ENCODE measurements at regions not wholly inside any gene's neighbourhood (a gene's known extent, or its start where the extent isn't known, plus 50 kb on each side); places are given as distances from the start of the nearest gene placed in this dataset.

GRCh38 chr2:149666809-149667320 lies 79.3 kb upstream of the MMADHC start:
- no peak for DNase-seq

GRCh38 chr2:149664896-149665295 lies 77.3 kb upstream of the MMADHC start:
- no peak for DNase-seq

- DNase-seq, result no peak
Observed at GRCh38 chr2:149662556-149662955, 75.0 kb upstream of the MMADHC start.

- DNase-seq, result no peak
Observed at GRCh38 chr2:149661844-149662243, 74.3 kb upstream of the MMADHC start.

- no peak for DNase-seq
Observed at GRCh38 chr2:149658553-149658952, 71.0 kb upstream of the MMADHC start.

- DNase-seq, result no peak
Observed at GRCh38 chr2:149657401-149658040, 69.9 kb upstream of the MMADHC start.

- no peak for DNase-seq
Observed at GRCh38 chr2:149656996-149657395, 69.4 kb upstream of the MMADHC start.

GRCh38 chr2:149653831-149654445 lies 66.4 kb upstream of the MMADHC start:
- no peak for DNase-seq

- DNase-seq, result no peak
Observed at GRCh38 chr2:149652926-149653325, 65.4 kb upstream of the MMADHC start.

GRCh38 chr2:149652526-149652925 lies 65.0 kb upstream of the MMADHC start:
- no peak for DNase-seq

- DNase-seq, result no peak
Observed at GRCh38 chr2:149651229-149651628, 63.7 kb upstream of the MMADHC start.

GRCh38 chr2:149650006-149650405 lies 62.4 kb upstream of the MMADHC start:
- no peak for DNase-seq

GRCh38 chr2:149648282-149649030 lies 60.9 kb upstream of the MMADHC start:
- DNase-seq, result no peak

GRCh38 chr2:149645391-149645790 lies 57.8 kb upstream of the MMADHC start:
- no peak for DNase-seq

Measured in left hindlimb (tissue), 1 donor.